GM12875 (cell line): ENCODE measurements at regions not wholly inside any gene's neighbourhood (a gene's known extent, or its start where the extent isn't known, plus 50 kb on each side); places are given as distances from the start of the nearest gene placed in this dataset.

Source experiments
- H3K4me3 ChIP-seq: one replicate; pipeline ENCODE4 v1.5.1; 2011; ENCODE audit warnings: low read depth, low read length, control low read depth
- CTCF ChIP-seq: IDR thresholded peaks from 2 replicates; pipeline ENCODE4 v1.5.1; 2011; ENCODE audit warnings: low read depth, mild to moderate bottlenecking, control low read depth, inconsistent platforms, low read length, moderate library complexity, borderline replicate concordance; ENCODE audit not compliant: insufficient read depth

GRCh38 chr9:94005272-94005901 is 50.2 kb upstream of the BARX1 start:
- no peak for TF ChIP-seq CTCF

More at GRCh38 chr9:94005272-94005901, 50.2 kb upstream of the BARX1 start:
- H3K4me3 ChIP-seq = no peak overlapping the region
